ENCODE measurements at regions not wholly inside any gene's neighbourhood (a gene's known extent, or its start where the extent isn't known, plus 50 kb on each side); places are given as distances from the start of the nearest gene placed in this dataset.

DNA sequence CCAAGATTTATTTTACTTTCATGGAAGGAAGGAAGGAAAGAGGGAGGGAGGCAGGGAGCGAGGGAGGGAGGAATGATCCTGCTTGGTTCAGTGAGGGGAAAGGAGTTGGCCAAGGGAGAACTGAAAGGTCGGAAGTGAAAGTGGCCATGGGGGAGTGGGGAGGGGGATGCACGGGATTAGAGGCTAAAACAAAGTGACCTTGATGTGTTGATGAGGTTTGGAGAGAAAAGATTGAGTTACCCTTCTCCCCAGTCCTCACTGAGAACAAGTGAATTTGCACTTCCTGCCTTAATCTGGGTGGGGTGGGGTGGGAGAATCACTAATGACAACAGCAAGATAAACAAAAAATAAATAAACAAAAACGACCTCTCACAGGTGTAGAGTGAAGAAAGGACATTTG is 212.0 kb upstream of the TLE3 start:
- no peak overlapping the region for H3K4me3 Mint-ChIP-seq (ENCODE audit: low read depth)

GRCh38 chr15:70308735-70309434 is 211.2 kb upstream of the TLE3 start:
- no peak overlapping the region for H3K27ac Mint-ChIP-seq
- peaks cover 9% of the 10 kb centered on the region for H3K4me1 Mint-ChIP-seq (ENCODE audit: low read depth)
- H3K36me3 Mint-ChIP-seq (ENCODE audit: low read depth) = no peaks in the 10 kb centered on the region
- DNase-seq (ENCODE audit: low spot score) = no peak
- intact Hi-C loops (cut with micrococcal nuclease) = no loop called here
- peaks cover 30% of the 10 kb centered on the region for H3K27me3 Mint-ChIP-seq (ENCODE audit: low read depth)
- H3K4me3 Mint-ChIP-seq (ENCODE audit: low read depth) = no peak overlapping the region
- no peaks in the 10 kb centered on the region for H3K9me3 Mint-ChIP-seq

More for the DNA sequence above, 212.0 kb upstream of the TLE3 start:
- Mint-ChIP-seq H3K4me1 (ENCODE audit: low read depth) (peaks cover 9% of the 10 kb centered on the region), H3K36me3 (ENCODE audit: low read depth) (no peaks in the 10 kb centered on the region), H3K27ac (no peak overlapping the region), H3K27me3 (ENCODE audit: low read depth) (peaks cover 30% of the 10 kb centered on the region), H3K9me3 (no peaks in the 10 kb centered on the region)
- DNase-seq (ENCODE audit: low spot score) = no peak
- intact Hi-C loops (cut with micrococcal nuclease) = no loop called here

DNA sequence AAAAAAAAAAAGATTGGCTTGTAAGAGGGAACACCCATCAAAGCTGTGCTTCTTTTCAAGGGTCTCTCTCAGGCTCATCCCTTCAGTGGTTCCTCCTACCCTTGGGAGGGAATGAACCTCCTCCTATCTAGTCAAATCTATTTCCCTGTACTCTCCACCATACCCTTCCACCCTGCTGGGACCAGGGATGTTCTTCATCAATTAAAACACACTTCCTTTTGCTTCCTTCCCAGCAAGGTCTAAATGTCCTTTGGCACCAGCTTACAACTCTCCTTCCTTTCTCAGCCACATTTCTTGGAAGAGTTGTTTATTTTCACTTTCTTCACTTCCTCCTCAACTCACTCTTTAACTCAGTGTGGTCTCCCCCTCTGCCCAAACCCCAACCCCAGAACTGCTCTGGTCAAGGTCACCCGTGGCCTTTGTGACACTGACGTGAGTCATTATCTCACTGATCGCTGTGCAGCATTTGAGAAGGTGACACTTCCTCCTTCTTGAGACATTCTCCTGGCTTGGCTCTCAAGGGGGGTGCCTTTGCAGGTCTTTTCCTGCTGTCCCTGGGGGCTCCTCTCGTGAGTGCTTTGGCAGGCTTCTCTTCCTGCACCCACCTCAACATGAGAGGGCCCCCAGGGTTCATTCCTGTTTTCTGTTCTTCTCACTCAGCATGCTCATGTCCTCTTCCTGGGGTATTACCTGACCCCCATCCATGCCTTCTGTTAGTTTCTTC is 210.5 kb upstream of the TLE3 start:
- Mint-ChIP-seq H3K27me3 (ENCODE audit: low read depth) (peaks cover 30% of the 10 kb centered on the region), H3K27ac (no peak overlapping the region), H3K4me1 (ENCODE audit: low read depth) (peaks cover 9% of the 10 kb centered on the region), H3K36me3 (ENCODE audit: low read depth) (no peaks in the 10 kb centered on the region), H3K4me3 (ENCODE audit: low read depth) (no peak overlapping the region), H3K9me3 (no peaks in the 10 kb centered on the region)
- DNase-seq (ENCODE audit: low spot score) = no peak
- intact Hi-C loops (cut with micrococcal nuclease) = no loop called here

DNA sequence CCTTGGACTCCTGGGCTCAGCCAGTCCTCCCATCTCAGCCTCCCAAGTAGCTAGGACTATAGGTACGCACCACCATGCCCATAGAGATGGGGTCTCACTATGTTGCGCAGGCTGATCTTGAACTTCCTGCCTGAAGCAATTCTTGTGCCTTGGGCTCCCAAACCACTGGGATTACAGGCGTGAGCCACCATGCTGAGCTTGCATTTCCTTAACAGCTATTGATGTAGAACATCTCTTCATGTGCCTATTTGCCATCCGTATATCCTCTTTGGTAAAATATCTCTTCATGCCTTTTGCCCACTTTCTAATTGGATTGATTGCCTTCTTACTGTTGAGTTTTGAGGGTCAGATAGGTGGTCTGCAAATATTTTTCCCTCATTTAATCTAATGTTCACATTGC is 208.9 kb upstream of the TLE3 start:
- no peak overlapping the region for H3K4me3 Mint-ChIP-seq (ENCODE audit: low read depth)
- no peak for DNase-seq (ENCODE audit: low spot score)

DNA sequence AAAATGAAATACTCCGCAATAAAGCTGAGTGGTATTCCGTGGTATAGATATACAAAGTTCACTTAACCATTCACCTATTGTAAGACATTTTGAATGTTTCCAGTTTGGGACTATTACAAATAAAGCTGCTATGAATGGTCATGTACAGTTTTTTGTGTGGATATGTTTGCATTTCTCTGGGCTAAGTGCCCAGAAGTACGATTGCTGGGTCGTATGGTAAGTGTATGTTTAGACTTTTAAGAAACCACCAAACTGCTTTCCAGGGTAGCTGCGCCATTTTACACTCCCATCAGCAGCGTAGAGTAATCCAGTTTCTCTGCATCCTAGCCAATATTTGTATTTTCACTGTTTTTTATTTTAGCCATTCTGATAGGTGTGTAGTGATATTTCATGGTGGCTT is 208.4 kb upstream of the TLE3 start:
- no peak for DNase-seq (ENCODE audit: low spot score)
- no peak overlapping the region for H3K4me3 Mint-ChIP-seq (ENCODE audit: low read depth)
- intact Hi-C loops (cut with micrococcal nuclease) = no loop called here
- H3K9me3 Mint-ChIP-seq = no peaks in the 10 kb centered on the region
- H3K27ac Mint-ChIP-seq = no peak overlapping the region
- H3K36me3 Mint-ChIP-seq (ENCODE audit: low read depth) = no peaks in the 10 kb centered on the region
- H3K27me3 Mint-ChIP-seq (ENCODE audit: low read depth) = peaks cover 27% of the 10 kb centered on the region
- peaks cover 9% of the 10 kb centered on the region for H3K4me1 Mint-ChIP-seq (ENCODE audit: low read depth)

More for the DNA sequence above, 208.9 kb upstream of the TLE3 start:
- H3K36me3 Mint-ChIP-seq (ENCODE audit: low read depth) = no peaks in the 10 kb centered on the region
- intact Hi-C loops (cut with micrococcal nuclease) = no loop called here
- no peaks in the 10 kb centered on the region for H3K9me3 Mint-ChIP-seq
- H3K4me1 Mint-ChIP-seq (ENCODE audit: low read depth) = peaks cover 9% of the 10 kb centered on the region
- peaks cover 30% of the 10 kb centered on the region for H3K27me3 Mint-ChIP-seq (ENCODE audit: low read depth)
- no peak overlapping the region for H3K27ac Mint-ChIP-seq

DNA sequence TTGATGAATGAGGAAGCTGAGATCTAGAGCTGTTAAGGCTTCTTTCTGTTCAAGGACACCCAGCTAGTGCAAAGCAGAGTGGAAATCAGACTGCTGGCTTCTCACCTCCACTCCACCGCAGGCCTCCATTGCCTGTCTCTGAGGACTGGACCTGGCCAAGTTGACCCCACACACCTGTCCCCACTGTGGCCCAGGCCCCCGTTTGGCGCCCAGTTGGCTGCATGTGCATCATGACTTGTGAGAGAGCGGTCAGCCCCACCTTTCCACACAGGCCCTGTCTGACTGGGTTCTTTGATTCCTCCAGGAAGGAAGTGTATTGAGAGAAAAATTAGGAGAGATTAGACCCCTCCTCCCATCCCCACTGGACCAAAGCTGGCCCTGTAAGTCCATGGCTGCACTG is 206.3 kb upstream of the TLE3 start:
- H3K4me1 Mint-ChIP-seq (ENCODE audit: low read depth) = peaks cover 16% of the 10 kb centered on the region
- no peak overlapping the region for H3K27ac Mint-ChIP-seq
- no peaks in the 10 kb centered on the region for H3K9me3 Mint-ChIP-seq
- DNase-seq (ENCODE audit: low spot score) = no peak
- intact Hi-C loops (cut with micrococcal nuclease) = no loop called here
- no peaks in the 10 kb centered on the region for H3K36me3 Mint-ChIP-seq (ENCODE audit: low read depth)
- H3K4me3 Mint-ChIP-seq (ENCODE audit: low read depth) = no peak overlapping the region
- H3K27me3 Mint-ChIP-seq (ENCODE audit: low read depth) = peaks cover 15% of the 10 kb centered on the region

- DNase-seq (ENCODE audit: low spot score) = no peak
- Mint-ChIP-seq H3K4me3 (ENCODE audit: low read depth) (no peak overlapping the region), H3K27me3 (ENCODE audit: low read depth) (peaks cover 11% of the 10 kb centered on the region), H3K9me3 (no peaks in the 10 kb centered on the region), H3K36me3 (ENCODE audit: low read depth) (no peaks in the 10 kb centered on the region), H3K27ac (no peak overlapping the region), H3K4me1 (ENCODE audit: low read depth) (peaks cover 7% of the 10 kb centered on the region)
- intact Hi-C loops (cut with micrococcal nuclease) = no loop called here
Measured at GRCh38 chr15:70302360-70302759, 204.6 kb upstream of the TLE3 start.

DNA sequence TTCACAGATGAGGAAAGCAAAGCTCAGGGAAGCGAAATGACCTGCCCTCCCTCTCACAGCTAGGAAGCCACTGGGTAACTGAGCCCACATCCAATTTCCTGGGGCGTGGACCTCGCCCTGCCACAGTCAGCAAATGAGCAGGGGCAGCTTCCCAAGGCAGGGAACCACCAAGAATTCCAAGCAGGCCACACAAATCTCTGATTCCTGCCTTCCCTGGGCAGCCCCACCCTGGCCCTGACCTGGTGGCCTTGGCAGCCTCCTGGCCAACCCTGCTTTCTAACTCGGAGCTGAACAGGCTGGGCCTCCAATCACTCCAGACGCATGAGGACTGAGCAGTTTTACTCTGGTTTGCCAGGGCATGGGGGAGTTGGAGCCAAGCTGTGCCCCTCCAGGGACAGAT is 203.7 kb upstream of the TLE3 start:
- Mint-ChIP-seq H3K9me3 (no peaks in the 10 kb centered on the region), H3K36me3 (ENCODE audit: low read depth) (no peaks in the 10 kb centered on the region), H3K27me3 (ENCODE audit: low read depth) (peaks cover 15% of the 10 kb centered on the region), H3K27ac (no peak overlapping the region), H3K4me1 (ENCODE audit: low read depth) (peaks cover 7% of the 10 kb centered on the region), H3K4me3 (ENCODE audit: low read depth) (no peak overlapping the region)
- intact Hi-C loops (cut with micrococcal nuclease) = loop anchor here (2.0 kb wide), 1 partner anchor 185 kb away; no protein-coding TSS in a partner anchor
- no peak for DNase-seq (ENCODE audit: low spot score)

DNA sequence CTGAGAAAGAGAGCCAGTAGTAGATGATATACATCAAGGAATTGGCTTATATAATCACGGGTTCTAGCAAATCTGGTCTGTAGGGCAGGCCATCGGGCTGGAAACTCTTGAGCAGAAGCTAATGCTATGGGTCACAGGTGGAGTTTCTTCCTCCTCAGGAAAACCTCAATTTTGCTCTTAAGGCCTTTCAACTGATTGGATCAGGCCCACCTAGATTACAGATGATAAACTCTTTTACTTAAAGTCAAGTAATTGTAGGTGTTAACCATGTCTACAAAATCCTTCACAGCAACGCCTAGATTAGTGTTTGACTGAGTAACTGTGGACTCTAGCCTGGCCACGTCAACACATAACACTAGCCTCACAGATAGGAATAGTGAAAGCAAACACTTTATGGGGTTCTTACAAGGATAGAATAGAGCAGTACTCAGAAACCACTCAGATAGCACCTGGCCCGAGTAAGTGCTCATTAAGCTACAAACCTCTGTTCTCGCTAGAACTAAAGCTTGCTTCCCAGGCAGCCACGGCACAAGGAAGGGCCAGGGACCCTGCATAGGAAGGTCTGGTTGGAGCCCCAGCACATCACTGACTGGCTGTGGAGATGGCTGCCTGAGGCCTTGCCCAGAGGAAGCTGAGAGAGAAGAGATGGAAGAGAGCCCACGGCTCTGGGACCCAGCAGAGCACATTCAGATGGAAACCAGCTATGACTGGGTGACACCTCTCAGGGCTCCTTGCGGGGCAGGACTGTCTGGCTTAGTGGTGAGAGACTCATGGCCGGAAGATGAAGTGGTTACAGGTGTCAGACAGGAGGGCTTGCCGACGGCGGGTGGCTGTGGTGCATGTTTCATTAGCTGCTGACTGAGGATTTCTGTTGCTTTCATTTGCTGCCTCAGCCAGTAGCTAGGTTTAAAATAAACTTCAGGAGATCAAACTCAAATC is 202.5 kb upstream of the TLE3 start:
- Mint-ChIP-seq H3K4me3 (ENCODE audit: low read depth) (no peak overlapping the region), H3K27ac (no peak overlapping the region), H3K9me3 (no peaks in the 10 kb centered on the region), H3K36me3 (ENCODE audit: low read depth) (no peaks in the 10 kb centered on the region), H3K4me1 (ENCODE audit: low read depth) (peaks cover 7% of the 10 kb centered on the region), H3K27me3 (ENCODE audit: low read depth) (peaks cover 19% of the 10 kb centered on the region)
- intact Hi-C loops (cut with micrococcal nuclease) = loop anchor here (2.0 kb wide), 1 partner anchor 187 kb away; no protein-coding TSS in a partner anchor
- DNase-seq (ENCODE audit: low spot score) = peak; percentile 58

GRCh38 chr15:70297465-70298058 is 199.8 kb upstream of the TLE3 start:
- Mint-ChIP-seq H3K27me3 (ENCODE audit: low read depth) (peaks cover 22% of the 10 kb centered on the region), H3K4me1 (ENCODE audit: low read depth) (peaks cover 7% of the 10 kb centered on the region), H3K36me3 (ENCODE audit: low read depth) (no peaks in the 10 kb centered on the region), H3K9me3 (no peaks in the 10 kb centered on the region), H3K4me3 (ENCODE audit: low read depth) (no peak overlapping the region), H3K27ac (no peak overlapping the region)
- DNase-seq (ENCODE audit: low spot score) = no peak
- intact Hi-C loops (cut with micrococcal nuclease) = no loop called here

DNA sequence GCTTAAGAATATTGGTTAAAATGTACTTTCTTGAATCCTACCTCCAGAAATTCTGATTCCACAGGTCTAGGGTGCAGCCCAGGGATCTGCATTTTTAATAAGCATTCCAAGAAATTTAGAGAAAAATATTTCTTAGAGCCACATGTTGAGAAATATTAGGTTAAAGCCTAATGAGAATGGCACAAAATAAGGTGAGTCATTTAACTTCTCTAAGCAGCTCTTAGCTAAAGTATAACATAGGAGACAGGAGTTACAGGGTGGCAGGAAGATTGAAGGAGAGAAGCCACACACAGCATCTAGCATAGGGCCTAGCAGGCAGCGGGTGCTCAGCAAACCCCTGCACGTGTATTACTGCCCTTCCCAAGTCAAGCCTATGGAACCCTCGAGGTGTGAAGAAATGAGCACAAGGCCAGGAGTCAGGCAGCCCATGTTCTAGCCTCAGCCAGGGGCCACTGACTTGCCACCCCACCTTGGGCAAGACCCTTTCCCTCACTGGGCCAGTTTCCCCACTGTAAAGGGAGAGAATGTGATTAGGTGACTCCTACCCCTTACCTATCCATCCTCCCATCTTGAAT is 197.1 kb upstream of the TLE3 start:
- DNase-seq (ENCODE audit: low spot score) = no peak
- Mint-ChIP-seq H3K9me3 (no peaks in the 10 kb centered on the region), H3K27ac (no peak overlapping the region), H3K36me3 (ENCODE audit: low read depth) (no peaks in the 10 kb centered on the region), H3K27me3 (ENCODE audit: low read depth) (peaks cover 33% of the 10 kb centered on the region), H3K4me1 (ENCODE audit: low read depth) (no peaks in the 10 kb centered on the region), H3K4me3 (ENCODE audit: low read depth) (no peak overlapping the region)
- intact Hi-C loops (cut with micrococcal nuclease) = no loop called here

Measured in activated T-helper 2 cell treated with anti-CD3 and anti-CD28 coated beads, Interferon-gamma antibody, Interleukin-2, Interleukin-4, amounts not matched to agents 10 μg/mL and 5 μg/mL and 100 μg/mL, durations not matched to agents 14 hours and 24 hours and 36 hours (primary cell).